IMR-90 (cell line): ENCODE measurements at regions not wholly inside any gene's neighbourhood (a gene's known extent, or its start where the extent isn't known, plus 50 kb on each side); places are given as distances from the start of the nearest gene placed in this dataset.

Source experiments
- ATAC-seq: fragments of 200-7000 bp; cut with Tn5 transposase; 2 replicates; pipeline ENCODE4 v1.9.1; 2020; ENCODE audit warnings: low read depth, mild to moderate bottlenecking, moderate library complexity
- BruUV-seq: library from RNA; stranded (reverse); fragments of 400-500 nt; replicated peaks from 2 replicates; lab custom pipeline; 2021; lab: Mats Ljungman, UMichigan
- CTCF ChIA-PET: fragments of 300-600 bp; formaldehyde crosslinking; extraction: SDS; loops from one replicate; lab custom pipeline; 2021; ENCODE audit warnings: antibody characterized with exemption; lab: Yijun Ruan, JAX
- POLR2A ChIA-PET: fragments of 300-600 bp; sonication (Branson Sonifier 250); formaldehyde crosslinking; loops from one replicate; lab custom pipeline; 2022; ENCODE audit warnings: antibody characterized with exemption; ENCODE audit not compliant: unreplicated experiment; lab: Charles Lee
- DNase-seq: peaks from one replicate; pipeline ENCODE4 v3.0.0; 2013
- H2AFZ ChIP-seq: replicated peaks from 2 replicates; pipeline ENCODE3; 2013; ENCODE audit warnings: low read length, mild to moderate bottlenecking; ENCODE audit not compliant: poor library complexity
- H2AK5ac ChIP-seq: 2 replicates; pipeline ENCODE4 v1.6.1; 2013; ENCODE audit warnings: low read depth, low read length, inconsistent platforms
- H2AK9ac ChIP-seq: replicated peaks from 2 replicates; pipeline ENCODE3; 2013; ENCODE audit warnings: mild to moderate bottlenecking, low read depth, low read length, moderate library complexity; ENCODE audit not compliant: poor library complexity
- H2BK120ac ChIP-seq: 2 replicates; pipeline ENCODE4 v1.6.1; 2013; ENCODE audit warnings: low read depth, low read length, inconsistent platforms
- H2BK15ac ChIP-seq: 3 replicates; pipeline ENCODE4 v1.6.1; 2013; ENCODE audit warnings: low read depth, low read length, inconsistent platforms
- H2BK20ac ChIP-seq: 2 replicates; pipeline ENCODE4 v1.6.1; 2013; ENCODE audit warnings: low read depth, mild to moderate bottlenecking, inconsistent platforms, low read length, moderate library complexity
- H2BK5ac ChIP-seq: 2 replicates; pipeline ENCODE4 v1.6.1; 2013; ENCODE audit warnings: mild to moderate bottlenecking, low read depth, low read length, inconsistent platforms; ENCODE audit not compliant: poor library complexity, severe bottlenecking
- H3K14ac ChIP-seq: replicated peaks from 2 replicates; pipeline ENCODE4 v1.6.1; 2013; ENCODE audit warnings: low read depth, low read length, inconsistent platforms
- H3K18ac ChIP-seq: 2 replicates; pipeline ENCODE4 v1.6.1; 2013; ENCODE audit warnings: low read depth, low read length, control low read depth
- H3K23ac ChIP-seq: 2 replicates; pipeline ENCODE4 v1.6.1; 2013; ENCODE audit warnings: low read depth, low read length, inconsistent platforms
- H3K27ac ChIP-seq: 2 replicates; pipeline ENCODE4 v1.5.1; 2013; ENCODE audit warnings: mild to moderate bottlenecking, control low read depth, low read length; ENCODE audit not compliant: insufficient read depth
- H3K27me3 ChIP-seq: 2 replicates; pipeline ENCODE4 v1.6.1; 2013; ENCODE audit warnings: low read length; ENCODE audit not compliant: control insufficient read depth, insufficient read depth
- H3K36me3 ChIP-seq: 2 replicates; pipeline ENCODE4 v1.6.1; 2013; ENCODE audit warnings: low read length, mixed read lengths; ENCODE audit not compliant: control insufficient read depth, insufficient read depth
- H3K4ac ChIP-seq: 2 replicates; pipeline ENCODE4 v1.6.1; 2013; ENCODE audit warnings: low read depth, low read length, inconsistent platforms
- H3K4me1 ChIP-seq: 2 replicates; pipeline ENCODE4 v1.6.1; 2013; ENCODE audit warnings: low read length, mixed read lengths; ENCODE audit not compliant: control insufficient read depth, insufficient read depth
- H3K4me2 ChIP-seq: 2 replicates; pipeline ENCODE4 v1.6.1; 2013; ENCODE audit warnings: low read depth, mild to moderate bottlenecking, control low read depth, low read length, moderate library complexity
- H3K4me3 ChIP-seq: 2 replicates; pipeline ENCODE4 v1.5.1; 2013; ENCODE audit warnings: low read depth, mild to moderate bottlenecking, control low read depth, low read length, moderate library complexity; ENCODE audit not compliant: insufficient read depth
- H3K56ac ChIP-seq: 2 replicates; pipeline ENCODE4 v1.6.1; 2013; ENCODE audit warnings: low read length, inconsistent platforms; ENCODE audit not compliant: insufficient read depth; ENCODE audit errors: extremely low read depth
- H3K79me1 ChIP-seq, 2 experiments: 2 replicates each; pipeline ENCODE4 v1.6.1; 2013; ENCODE audit warnings: low read length in 2 of 2, inconsistent platforms in 1 of 2, low read depth in 1 of 2
- H3K9ac ChIP-seq: 2 replicates; pipeline ENCODE4 v1.6.1; 2013; ENCODE audit warnings: low read depth, low read length, control low read depth
- H3K9me1 ChIP-seq: 2 replicates; pipeline ENCODE4 v1.6.1; 2013; ENCODE audit warnings: low read length, inconsistent platforms; ENCODE audit not compliant: insufficient read depth
- H3K9me3 ChIP-seq: 2 replicates; pipeline ENCODE4 v1.6.1; 2013; ENCODE audit warnings: low read length; ENCODE audit not compliant: control insufficient read depth, insufficient read depth
- H4K20me1 ChIP-seq: 2 replicates; pipeline ENCODE4 v1.6.1; 2013; ENCODE audit warnings: low read length, inconsistent platforms; ENCODE audit not compliant: insufficient read depth
- H4K5ac ChIP-seq: 2 replicates; pipeline ENCODE4 v1.6.1; 2013; ENCODE audit warnings: mild to moderate bottlenecking, low read depth, low read length, control low read depth
- H4K8ac ChIP-seq, 2 experiments: 2 replicates each; pipeline ENCODE4 v1.6.1; 2013; ENCODE audit warnings: low read depth in 2 of 2, low read length in 2 of 2, control low read depth in 1 of 2, inconsistent platforms in 1 of 2
- H4K91ac ChIP-seq: 2 replicates; pipeline ENCODE4 v1.6.1; 2013; ENCODE audit warnings: low read depth, low read length, inconsistent platforms; ENCODE audit not compliant: insufficient read depth
- CEBPB ChIP-seq: IDR thresholded peaks from 2 replicates; pipeline ENCODE4 v1.6.1; 2012; ENCODE audit warnings: low read depth, low read length, improper control_type of control experiment
- CHD1 ChIP-seq: IDR thresholded peaks from 2 replicates; pipeline ENCODE4 v1.6.1; 2012; ENCODE audit warnings: low read depth, low read length, improper control_type of control experiment
- FOS ChIP-seq: fragments of 150-350 bp; IDR thresholded peaks from 2 replicates; pipeline ENCODE4 v1.6.1; 2016; ENCODE audit warnings: low read depth, low read length
- MAFK ChIP-seq: IDR thresholded peaks from 2 replicates; pipeline ENCODE4 v1.6.1; 2012; ENCODE audit warnings: low read depth, low read length, improper control_type of control experiment
- MAZ ChIP-seq: IDR thresholded peaks from 2 replicates; pipeline ENCODE4 v1.6.1; 2012; ENCODE audit warnings: low read depth, mild to moderate bottlenecking, low read length, improper control_type of control experiment, moderate library complexity, borderline replicate concordance
- RAD21 ChIP-seq: IDR thresholded peaks from 2 replicates; pipeline ENCODE4 v1.6.1; 2012; ENCODE audit warnings: low read length, improper control_type of control experiment
- RCOR1 ChIP-seq: IDR thresholded peaks from 2 replicates; pipeline ENCODE4 v1.6.1; 2012; ENCODE audit warnings: mild to moderate bottlenecking, low read length, improper control_type of control experiment; ENCODE audit not compliant: insufficient replicate concordance
- USF2 ChIP-seq: fragments of 150-350 bp; IDR thresholded peaks from 2 replicates; pipeline ENCODE4 v1.6.1; 2017; ENCODE audit warnings: mild to moderate bottlenecking, antibody characterized with exemption, low read length, low read depth
- WGBS, 2 experiments: methylation state at CpG; one replicate each; pipeline versions ENCODE4 v1.1.5 to v1.1.7; 2013; ENCODE audit warnings: missing lambda C conversion rate in 2 of 2; ENCODE audit not compliant: insufficient read length in 1 of 2; ENCODE audit errors: extremely low coverage in 2 of 2; 5-methylcytosine and 5-hydroxymethylcytosine counted together
- dilution Hi-C: fragments of 300-500 bp; cut with HindIII; formaldehyde crosslinking; loops from one replicate; pipeline ENCODE4 v1.14.3; 2018; ENCODE audit warnings: low sequenced_read_pairs; ENCODE audit not compliant: unreplicated experiment
- in situ Hi-C: fragments of 300-500 bp; cut with MboI; formaldehyde crosslinking; loops from 3 replicates; pipeline ENCODE4 v1.14.3; 2019; ENCODE audit warnings: low sequenced_read_pairs, inconsistent platforms, mixed read lengths
- intact Hi-C: fragments of 100-400 bp; cut with micrococcal nuclease; formaldehyde crosslinking; loops from 2 replicates; pipeline ENCODE4 v1.10.0; 2022

- Histone ChIP-seq H3K9me3 (no peaks in the 10 kb centered on the region), H2AK5ac (no peak overlapping the region), H2BK20ac (no peak overlapping the region), H3K36me3 (no peaks in the 10 kb centered on the region), H3K27me3 (no peaks in the 10 kb centered on the region), H2AK9ac (no peak overlapping the region), H3K14ac (no peak overlapping the region), H3K23ac (no peak overlapping the region), H3K4ac (no peak overlapping the region), H3K4me3 (no peak overlapping the region), H3K18ac (no peak overlapping the region), H3K4me1 (peaks cover 5% of the 10 kb centered on the region), H3K79me1 (no peaks in the 10 kb centered on the region), H3K4me2 (no peak overlapping the region), H2BK15ac (no peak overlapping the region), H3K9ac (no peak overlapping the region), H2AFZ (no peak overlapping the region), H4K20me1 (no peaks in the 10 kb centered on the region), H3K9me1 (0 out of 2 replicates have a peak, but pooled peaks cover 3% of the 10 kb centered on the region), H4K8ac (no peak overlapping the region), H3K27ac (no peak overlapping the region), H2BK120ac (no peak overlapping the region), H4K91ac (no peak overlapping the region), H3K56ac (no peak overlapping the region), H2BK5ac (no peak overlapping the region), H4K5ac (no peak overlapping the region)
- no TSS peak for BruUV-seq
- dilution Hi-C loops: no loop called here
- DNase-seq (no peak), ATAC-seq (no peak)
- ChIA-PET POLR2A (no interaction called here), CTCF (no interaction called here)
- intact Hi-C loops: loop anchor here (10.0 kb wide), 1 partner anchor 317 kb away; no protein-coding TSS in a partner anchor
- no CpG with 5 or more reads among the region's 3 CpGs for WGBS, 2 experiments
- in situ Hi-C loops: no loop called here
- TF ChIP-seq CHD1 (no peak), RAD21 (no peak), CEBPB (no peak), MAZ (no peak), USF2 (no peak), MAFK (no peak), RCOR1 (no peak), FOS (no peak)
Measured at GRCh38 chr12:115132145-115132544, 448.2 kb upstream of the TBX3 start.
